ENCODE measurements at regions not wholly inside any gene's neighbourhood (a gene's known extent, or its start where the extent isn't known, plus 50 kb on each side); places are given as distances from the start of the nearest gene placed in this dataset.

DNA sequence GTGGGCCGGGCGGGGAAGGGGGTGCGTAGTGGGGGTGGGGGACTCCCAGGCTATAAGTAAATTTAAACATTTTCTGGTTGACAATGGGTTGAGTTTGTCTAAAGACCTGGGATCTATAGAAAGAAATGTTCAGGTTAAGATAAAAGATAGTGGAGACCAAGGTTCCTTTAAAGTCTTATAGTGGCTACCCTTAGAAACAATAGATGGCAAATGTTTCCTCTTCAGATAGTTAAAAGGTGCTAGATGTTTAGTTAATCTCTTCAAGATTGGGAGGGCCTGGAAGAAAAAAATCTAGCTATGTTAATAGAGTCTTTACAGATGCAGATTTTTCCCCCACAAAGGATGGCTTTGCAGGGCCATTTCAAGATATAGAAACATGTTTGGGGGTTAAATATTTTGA, 446.4 kb upstream of the FKBP1C start:
- Histone ChIP-seq H4K20me1 (replicated peaks; ENCODE audit: control insufficient read depth, extremely low read depth, insufficient read depth, low read length) (no peaks in the 10 kb centered on the region), H3K36me3 (ENCODE audit: control insufficient read depth in 2 of 2, extremely low read depth in 1 of 2, insufficient read depth in 2 of 2, low read length in 2 of 2) (no peaks in the 10 kb centered on the region), H3K9me3 (replicated peaks; ENCODE audit: control insufficient read depth, insufficient read depth, low read length) (peaks cover 4% of the 10 kb centered on the region), H3K4me2 (ENCODE audit: insufficient read depth, low read length) (no peak overlapping the region), H3K27me3 (ENCODE audit: control insufficient read depth in 2 of 2, insufficient read depth in 2 of 2, low read length in 2 of 2) (no peaks in the 10 kb centered on the region), H2AFZ (ENCODE audit: low read depth, low read length) (no peak overlapping the region), H3K4me3 (replicated peaks in 1 of 3; ENCODE audit: insufficient read depth in 1 of 3, low read depth in 1 of 3, low read length in 3 of 3) (no peak overlapping the region), H3K9me1 (replicated peaks; ENCODE audit: control insufficient read depth, extremely low read depth, insufficient read depth, low read length) (no peaks in the 10 kb centered on the region), H3K9ac (replicated peaks; ENCODE audit: extremely low read depth, insufficient read depth, low read length) (no peak overlapping the region), H3K27ac (ENCODE audit: insufficient read depth, low read depth, low read length) (no peak overlapping the region), H3K79me2 (ENCODE audit: control insufficient read depth, insufficient read depth, low read length) (no peaks in the 10 kb centered on the region), H3K4me1 (ENCODE audit: control insufficient read depth, extremely low read depth, insufficient read depth, low read length) (no peaks in the 10 kb centered on the region)
- no peak for TF ChIP-seq POLR2A (IDR thresholded peaks at IDR 0.05; ENCODE audit: low read depth, low read length)
- TF ChIP-seq MYC (IDR thresholded peaks at IDR 0.05; ENCODE audit: low read depth, low read length), result no peak
- TF ChIP-seq FOS (IDR thresholded peaks at IDR 0.05; ENCODE audit: borderline replicate concordance, insufficient read depth, low read length), result no peak
- TF ChIP-seq, protein P1, sequence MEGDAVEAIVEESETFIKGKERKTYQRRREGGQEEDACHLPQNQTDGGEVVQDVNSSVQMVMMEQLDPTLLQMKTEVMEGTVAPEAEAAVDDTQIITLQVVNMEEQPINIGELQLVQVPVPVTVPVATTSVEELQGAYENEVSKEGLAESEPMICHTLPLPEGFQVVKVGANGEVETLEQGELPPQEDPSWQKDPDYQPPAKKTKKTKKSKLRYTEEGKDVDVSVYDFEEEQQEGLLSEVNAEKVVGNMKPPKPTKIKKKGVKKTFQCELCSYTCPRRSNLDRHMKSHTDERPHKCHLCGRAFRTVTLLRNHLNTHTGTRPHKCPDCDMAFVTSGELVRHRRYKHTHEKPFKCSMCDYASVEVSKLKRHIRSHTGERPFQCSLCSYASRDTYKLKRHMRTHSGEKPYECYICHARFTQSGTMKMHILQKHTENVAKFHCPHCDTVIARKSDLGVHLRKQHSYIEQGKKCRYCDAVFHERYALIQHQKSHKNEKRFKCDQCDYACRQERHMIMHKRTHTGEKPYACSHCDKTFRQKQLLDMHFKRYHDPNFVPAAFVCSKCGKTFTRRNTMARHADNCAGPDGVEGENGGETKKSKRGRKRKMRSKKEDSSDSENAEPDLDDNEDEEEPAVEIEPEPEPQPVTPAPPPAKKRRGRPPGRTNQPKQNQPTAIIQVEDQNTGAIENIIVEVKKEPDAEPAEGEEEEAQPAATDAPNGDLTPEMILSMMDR (IDR thresholded peaks at IDR 0.05; ENCODE audit: extremely low read depth in 1 of 2, insufficient read depth in 1 of 2, low read depth in 1 of 2, low read length in 2 of 2), result no peak
- TF ChIP-seq JUN (IDR thresholded peaks at IDR 0.05; ENCODE audit: borderline replicate concordance, insufficient read depth, insufficient read length, low read depth), result no peak
- TF ChIP-seq, protein P2, sequence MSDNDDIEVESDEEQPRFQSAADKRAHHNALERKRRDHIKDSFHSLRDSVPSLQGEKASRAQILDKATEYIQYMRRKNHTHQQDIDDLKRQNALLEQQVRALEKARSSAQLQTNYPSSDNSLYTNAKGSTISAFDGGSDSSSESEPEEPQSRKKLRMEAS (IDR thresholded peaks at IDR 0.05; ENCODE audit: insufficient read depth, insufficient read length), result no peak
- no peak for TF ChIP-seq EZH2 (IDR thresholded peaks at IDR 0.05; ENCODE audit: borderline replicate concordance, low read depth, low read length, severe bottlenecking)
- no peak for TF ChIP-seq GATA2 (IDR thresholded peaks at IDR 0.05; ENCODE audit: insufficient read depth, insufficient read length, low read depth, low read length)
- TF ChIP-seq POLR2AphosphoS5 (IDR thresholded peaks at IDR 0.05; ENCODE audit: insufficient read depth, low read depth, low read length), result no peak
- dilution Hi-C loops (cut with MboI; ENCODE audit: extremely low pct_ligation_motif_present, low sequenced_read_pairs) (no loop called here), intact Hi-C loops (cut with micrococcal nuclease) (no loop called here)
- no peak for FAIRE-seq
- DNase-seq (ENCODE audit: low read depth, low spot score), result no peak
- no TSS peak for BruUV-seq (replicated peaks)
- CTCF ChIA-PET, result no interaction called here
- POLR2A ChIA-PET, result no interaction called here
